H9 (cell line): ENCODE measurements at regions not wholly inside any gene's neighbourhood (a gene's known extent, or its start where the extent isn't known, plus 50 kb on each side); places are given as distances from the start of the nearest gene placed in this dataset.

Source experiments
- DNase-seq: peaks from one replicate; pipeline ENCODE4 v3.0.0-alpha.2; 2017
- H2AFZ ChIP-seq: one replicate; pipeline ENCODE4 v1.6.1; 2013; ENCODE audit warnings: mild to moderate bottlenecking, low read length, control low read depth, moderate library complexity
- H2AK5ac ChIP-seq: 2 replicates; pipeline ENCODE4 v1.6.1; 2013; ENCODE audit warnings: low read length, control low read depth, mixed read lengths; ENCODE audit not compliant: insufficient read length
- H2BK120ac ChIP-seq: one replicate; pipeline ENCODE4 v1.6.1; 2013; ENCODE audit warnings: low read depth, mild to moderate bottlenecking, low read length, control low read depth, inconsistent platforms; ENCODE audit not compliant: poor library complexity, severe bottlenecking
- H2BK12ac ChIP-seq: 2 replicates; pipeline ENCODE4 v1.6.1; 2013; ENCODE audit warnings: low read length, control low read depth, mixed read lengths, low read depth; ENCODE audit not compliant: insufficient read length
- H2BK15ac ChIP-seq: 2 replicates; pipeline ENCODE4 v1.6.1; 2013; ENCODE audit warnings: low read depth, low read length, control low read depth
- H2BK20ac ChIP-seq: one replicate; pipeline ENCODE4 v1.6.1; 2013; ENCODE audit warnings: low read depth, mild to moderate bottlenecking, low read length, control low read depth, inconsistent platforms; ENCODE audit not compliant: poor library complexity, severe bottlenecking
- H2BK5ac ChIP-seq: 2 replicates; pipeline ENCODE4 v1.6.1; 2013; ENCODE audit warnings: low read length, control low read depth, mixed read lengths; ENCODE audit not compliant: insufficient read length
- H3K14ac ChIP-seq: 2 replicates; pipeline ENCODE4 v1.6.1; 2013; ENCODE audit warnings: low read length, control low read depth; ENCODE audit not compliant: insufficient read depth
- H3K18ac ChIP-seq: 2 replicates; pipeline ENCODE4 v1.6.1; 2013; ENCODE audit warnings: low read depth, mild to moderate bottlenecking, mixed read lengths, low read length, control low read depth; ENCODE audit not compliant: insufficient read length
- H3K23ac ChIP-seq: 2 replicates; pipeline ENCODE4 v1.6.1; 2013; ENCODE audit warnings: low read length, control low read depth, mixed read lengths, low read depth; ENCODE audit not compliant: insufficient read length
- H3K23me2 ChIP-seq: 2 replicates; pipeline ENCODE4 v1.6.1; 2013; ENCODE audit warnings: low read depth, mild to moderate bottlenecking, mixed read lengths, low read length, control low read depth; ENCODE audit not compliant: insufficient read length, poor library complexity, severe bottlenecking
- H3K27ac ChIP-seq: 2 replicates; pipeline ENCODE4 v1.5.1; 2013; ENCODE audit warnings: low read length, control low read depth, mixed read lengths, low read depth; ENCODE audit not compliant: insufficient read length
- H3K27me3 ChIP-seq: 2 replicates; pipeline ENCODE4 v1.6.1; 2013; ENCODE audit warnings: low read length, control low read depth, inconsistent platforms; ENCODE audit not compliant: insufficient read depth
- H3K4ac ChIP-seq: 2 replicates; pipeline ENCODE4 v1.6.1; 2013; ENCODE audit warnings: low read depth, mild to moderate bottlenecking, control low read depth, inconsistent platforms, low read length, moderate library complexity
- H3K4me1 ChIP-seq: 2 replicates; pipeline ENCODE4 v1.6.1; 2013; ENCODE audit warnings: low read length, control low read depth, inconsistent platforms; ENCODE audit not compliant: insufficient read depth
- H3K4me2 ChIP-seq: 2 replicates; pipeline ENCODE4 v1.6.1; 2013; ENCODE audit warnings: low read length, control low read depth, mixed read lengths; ENCODE audit not compliant: insufficient read length, insufficient read depth
- H3K56ac ChIP-seq: 2 replicates; pipeline ENCODE4 v1.6.1; 2013; ENCODE audit warnings: low read depth, mild to moderate bottlenecking, mixed read lengths, low read length, control low read depth; ENCODE audit not compliant: insufficient read length
- H3K79me1 ChIP-seq: 2 replicates; pipeline ENCODE4 v1.6.1; 2013; ENCODE audit warnings: low read depth, mild to moderate bottlenecking, moderate library complexity, low read length, control low read depth, inconsistent platforms; ENCODE audit not compliant: insufficient read depth, poor library complexity, severe bottlenecking
- H3K79me2 ChIP-seq: 2 replicates; pipeline ENCODE4 v1.6.1; 2013; ENCODE audit warnings: low read length, control low read depth, inconsistent platforms; ENCODE audit not compliant: insufficient read depth
- H3K9ac ChIP-seq: 2 replicates; pipeline ENCODE4 v1.6.1; 2013; ENCODE audit warnings: low read length, control low read depth, mixed read lengths; ENCODE audit not compliant: insufficient read length; ENCODE audit errors: extremely low read depth
- H3K9me3 ChIP-seq: one replicate; pipeline ENCODE4 v1.6.1; 2013; ENCODE audit warnings: low read depth, low read length, inconsistent platforms; ENCODE audit not compliant: control insufficient read depth
- H3T11ph ChIP-seq: one replicate; pipeline ENCODE4 v1.6.1; 2013; ENCODE audit warnings: mild to moderate bottlenecking, low read length, control low read depth, inconsistent platforms
- H4K20me1 ChIP-seq: one replicate; pipeline ENCODE4 v1.6.1; 2013; ENCODE audit not compliant: control insufficient read depth, insufficient read length, insufficient read depth
- H4K5ac ChIP-seq: 2 replicates; pipeline ENCODE4 v1.6.1; 2013; ENCODE audit warnings: low read depth, mild to moderate bottlenecking, mixed read lengths, low read length, control low read depth; ENCODE audit not compliant: insufficient read length
- H4K8ac ChIP-seq: replicated peaks from 2 replicates; pipeline ENCODE4 v1.6.1; 2013; ENCODE audit warnings: low read length, control low read depth, mixed read lengths, low read depth; ENCODE audit not compliant: insufficient read length
- H4K91ac ChIP-seq: 2 replicates; pipeline ENCODE4 v1.6.1; 2013; ENCODE audit warnings: low read depth, mild to moderate bottlenecking, moderate library complexity, mixed read lengths, low read length, control low read depth; ENCODE audit not compliant: insufficient read length
- H3K27ac Mint-ChIP-seq, 3 experiments: 2 replicates in 2 of 3; 3 replicates in 1 of 3; pipeline ENCODE4 v1.8.0; 2020 to 2021; ENCODE audit warnings: mixed read lengths in 3 of 3, mild to moderate bottlenecking in 1 of 3, moderate library complexity in 1 of 3
- H3K27me3 Mint-ChIP-seq: 2 replicates; pipeline ENCODE4 v1.8.0; 2021; ENCODE audit warnings: low read depth, mild to moderate bottlenecking, moderate library complexity, mixed read lengths
- H3K36me3 Mint-ChIP-seq, 3 experiments: 2 replicates in 2 of 3; 3 replicates in 1 of 3; pipeline ENCODE4 v1.8.0; 2020 to 2021; ENCODE audit warnings: low read depth in 3 of 3, mixed read lengths in 3 of 3; ENCODE audit not compliant: insufficient read depth in 1 of 3
- H3K4me1 Mint-ChIP-seq, 2 experiments: 2 replicates each; pipeline ENCODE4 v1.8.0; 2020; ENCODE audit warnings: mixed read lengths in 2 of 2
- H3K4me3 Mint-ChIP-seq, 2 experiments: 2 replicates in 1 of 2; 3 replicates in 1 of 2; pipeline ENCODE4 v1.8.0; 2020 to 2021; ENCODE audit warnings: mild to moderate bottlenecking in 2 of 2, mixed read lengths in 2 of 2, moderate library complexity in 1 of 2
- H3K9me3 Mint-ChIP-seq, 2 experiments: 2 replicates in 1 of 2; 3 replicates in 1 of 2; pipeline ENCODE4 v1.8.0; 2020; ENCODE audit warnings: mild to moderate bottlenecking in 2 of 2, mixed read lengths in 2 of 2, moderate library complexity in 1 of 2
- CTCF ChIP-seq: fragments of 200-600 bp; sonication (generic); conservative IDR thresholded peaks from 3 replicates; pipeline ENCODE4 v1.8.0; 2021; ENCODE audit warnings: antibody characterized with exemption, mild to moderate bottlenecking
- WGBS: extraction: QIAGEN DNeasy Blood & Tissue Kit; methylation state at CpG from one replicate; pipeline ENCODE4 v1.1.7; 2013; ENCODE audit warnings: missing lambda C conversion rate, low lambda C conversion rate, mixed read lengths; ENCODE audit not compliant: insufficient read length; ENCODE audit errors: extremely low coverage; 5-methylcytosine and 5-hydroxymethylcytosine counted together

GRCh38 chr16:76162046-76162445 is 115.2 kb upstream of the CNTNAP4 start:
- Histone ChIP-seq H2AFZ (no peak overlapping the region), H2BK20ac (no peak overlapping the region), H2BK5ac (no peak overlapping the region), H3K9ac (no peak overlapping the region), H3K27me3 (no peaks in the 10 kb centered on the region), H3K79me2 (no peaks in the 10 kb centered on the region), H3K23me2 (no peaks in the 10 kb centered on the region), H3K4me1 (no peaks in the 10 kb centered on the region), H3K27ac (no peak overlapping the region), H3K4me2 (no peak overlapping the region), H2BK120ac (no peak overlapping the region), H3T11ph (no peak overlapping the region), H4K91ac (no peak overlapping the region), H3K79me1 (no peaks in the 10 kb centered on the region), H3K9me3 (no peaks in the 10 kb centered on the region), H3K18ac (no peak overlapping the region), H4K5ac (no peak overlapping the region), H4K8ac (no peak overlapping the region), H3K14ac (no peak overlapping the region), H3K23ac (no peak overlapping the region), H3K56ac (no peak overlapping the region), H2BK12ac (no peak overlapping the region), H2BK15ac (no peak overlapping the region), H2AK5ac (no peak overlapping the region), H3K4ac (no peak overlapping the region), H4K20me1 (no peaks in the 10 kb centered on the region)
- Mint-ChIP-seq H3K4me1 (peaks cover 3 to 6% of the 10 kb centered on the region in 2 experiments; a peak in 1 of 4 replicates), H3K36me3 (no peaks in the 10 kb centered on the region), H3K27me3 (peaks cover 6% of the 10 kb centered on the region), H3K9me3 (no peaks in the 10 kb centered on the region), H3K27ac (no peak overlapping the region), H3K4me3 (no peak overlapping the region)
- DNase-seq, result no peak
- no CpG with 5 or more reads among the region's 3 CpGs for WGBS
- TF ChIP-seq CTCF, result no peak
